B cell (primary cell): ENCODE measurements at regions not wholly inside any gene's neighbourhood (a gene's known extent, or its start where the extent isn't known, plus 50 kb on each side); places are given as distances from the start of the nearest gene placed in this dataset.

Experiments used
- ATAC-seq: fragments of 200-7000 bp; cut with Tn5 transposase; one replicate; pipeline ENCODE4 v1.10.0; 2021; ENCODE audit warnings: low read depth, mild to moderate bottlenecking, moderate number of reproducible peaks, moderate library complexity
- CTCF ChIA-PET: fragments of 350-600 bp; sonication (Branson Sonifier 250); formaldehyde crosslinking; loops from one replicate; lab custom pipeline; 2021; ENCODE audit warnings: antibody characterized with exemption, inconsistent platforms; lab: Charles Lee
- POLR2A ChIA-PET: fragments of 350-600 bp; sonication (Branson Sonifier 250); formaldehyde crosslinking; loops from one replicate; lab custom pipeline; 2021; ENCODE audit warnings: antibody characterized with exemption; lab: Charles Lee
- DNase-seq: peaks from one replicate; pipeline ENCODE4 v3.0.0; 2013
- H2AFZ ChIP-seq: 2 replicates; pipeline ENCODE4 v1.6.1; 2012; ENCODE audit warnings: mild to moderate bottlenecking, low read depth, low read length; ENCODE audit not compliant: insufficient read depth, poor library complexity, severe bottlenecking
- H3K27ac ChIP-seq, 2 donors: 1 replicate in 1 of 2; 2 replicates in 1 of 2; pipeline ENCODE4 v1.5.1; 2012 to 2013; ENCODE audit warnings: low read length in 2 of 2, mild to moderate bottlenecking in 2 of 2, moderate library complexity in 1 of 2
- H3K27me3 ChIP-seq, 4 experiments: fragments of 200-600 bp in 1 of 4; sonication (generic) in 1 of 4; replicated peaks in 1 of 4; 1 replicate in 2 of 4; 2 replicates in 2 of 4; pipeline versions ENCODE4 v1.6.1 to v1.7.0; 2013 to 2016; ENCODE audit warnings: low read length in 3 of 4, mild to moderate bottlenecking in 2 of 4, mixed read lengths in 1 of 4, moderate library complexity in 1 of 4; ENCODE audit not compliant: insufficient read depth in 4 of 4, control insufficient read depth in 3 of 4; ENCODE audit errors: control extremely low read depth in 1 of 4
- H3K36me3 ChIP-seq, 2 experiments: replicated peaks in 1 of 2; 1 replicate in 1 of 2; 2 replicates in 1 of 2; pipeline versions ENCODE4 v1.6.1 to v1.7.1; 2013; ENCODE audit warnings: low read length in 1 of 2; ENCODE audit not compliant: insufficient read depth in 2 of 2, control insufficient read depth in 1 of 2; ENCODE audit errors: control extremely low read depth in 1 of 2, extremely low read depth in 1 of 2
- H3K4me1 ChIP-seq, 2 donors: fragments of 200-600 bp in 1 of 2; sonication (generic) in 1 of 2; 1 replicate in 1 of 2; 2 replicates in 1 of 2; pipeline versions ENCODE4 v1.5.1 to v1.6.1; 2013 to 2017; ENCODE audit warnings: low read length in 2 of 2; ENCODE audit not compliant: control insufficient read depth in 2 of 2, insufficient read depth in 2 of 2
- H3K4me2 ChIP-seq: replicated peaks from 2 replicates; pipeline ENCODE3; 2012; ENCODE audit warnings: mild to moderate bottlenecking, low read depth, low read length; ENCODE audit not compliant: poor library complexity, severe bottlenecking
- H3K4me3 ChIP-seq, 5 experiments: fragments of 200-600 bp in 1 of 5; sonication (generic) in 1 of 5; 1 replicate in 3 of 5; 2 replicates in 2 of 5; pipeline versions ENCODE4 v1.5.1 to v1.7.0; 2011 to 2016; ENCODE audit warnings: low read length in 4 of 5, mild to moderate bottlenecking in 4 of 5, low read depth in 2 of 5, control low read depth in 1 of 5, moderate library complexity in 1 of 5; ENCODE audit not compliant: insufficient read depth in 1 of 5; ENCODE audit errors: control extremely low read depth in 1 of 5, extremely low read depth in 1 of 5
- H3K79me2 ChIP-seq: fragments of 200-600 bp; sonication (generic); one replicate; pipeline ENCODE4 v1.6.0; 2016; ENCODE audit warnings: low read length; ENCODE audit not compliant: control insufficient read depth, insufficient read depth
- H3K9ac ChIP-seq: fragments of 200-600 bp; sonication (generic); 2 replicates; pipeline ENCODE4 v1.6.1; 2017; ENCODE audit warnings: mild to moderate bottlenecking, low read length, moderate library complexity
- H3K9me3 ChIP-seq, 3 donors: one replicate each; pipeline versions ENCODE4 v1.6.1 to v1.7.1; 2013; ENCODE audit warnings: low read length in 2 of 3; ENCODE audit not compliant: control insufficient read depth in 2 of 3, insufficient read depth in 1 of 3; ENCODE audit errors: control extremely low read depth in 1 of 3
- H4K20me1 ChIP-seq: 2 replicates; pipeline ENCODE4 v1.6.0; 2012; ENCODE audit warnings: mild to moderate bottlenecking, low read length; ENCODE audit not compliant: insufficient read depth, control insufficient read depth, poor library complexity, severe bottlenecking
- H3K27ac Mint-ChIP-seq: one replicate; pipeline ENCODE4 v1.8.0; 2021; ENCODE audit warnings: mixed read lengths
- H3K27me3 Mint-ChIP-seq: one replicate; pipeline ENCODE4 v1.8.0; 2021; ENCODE audit warnings: mixed read lengths
- H3K4me1 Mint-ChIP-seq: one replicate; pipeline ENCODE4 v1.8.0; 2021; ENCODE audit warnings: mixed read lengths
- H3K4me3 Mint-ChIP-seq: one replicate; pipeline ENCODE4 v1.8.0; 2021; ENCODE audit warnings: mixed read lengths
- H3K9me3 Mint-ChIP-seq: one replicate; pipeline ENCODE4 v1.8.0; 2022; ENCODE audit warnings: mixed read lengths; ENCODE audit not compliant: insufficient read depth
- CTCF ChIP-seq: fragments of 200-600 bp; IDR thresholded peaks from one replicate; pipeline ENCODE4 v1.8.0; 2022; ENCODE audit warnings: antibody characterized with exemption, mild to moderate bottlenecking
- EZH2 ChIP-seq: IDR thresholded peaks from 2 replicates; pipeline ENCODE4 v1.6.1; 2012; ENCODE audit warnings: borderline replicate concordance, low read depth, mild to moderate bottlenecking, moderate library complexity, low read length; ENCODE audit not compliant: insufficient read depth, poor library complexity, severe bottlenecking
- WGBS: methylation state at CpG from one replicate; pipeline ENCODE4 v1.1.5; 2013; ENCODE audit warnings: missing lambda C conversion rate; ENCODE audit not compliant: insufficient coverage; 5-methylcytosine and 5-hydroxymethylcytosine counted together
- intact Hi-C: fragments of 100-400 bp; cut with micrococcal nuclease; formaldehyde crosslinking; loops from one replicate; pipeline ENCODE4 v1.10.0; 2022

- H4K20me1 ChIP-seq, result no peaks in the 10 kb centered on the region
- no peak overlapping the region for H3K4me2 ChIP-seq
- no peaks in the 10 kb centered on the region for H3K27me3 ChIP-seq
- ATAC-seq (no peak), DNase-seq (no peak)
- no peak for TF ChIP-seq EZH2
- no peak for TF ChIP-seq CTCF
- H3K9me3 Mint-ChIP-seq, result no peaks in the 10 kb centered on the region
- no peaks in the 10 kb centered on the region for H3K79me2 ChIP-seq
- no peak overlapping the region for H3K9ac ChIP-seq
- H3K27me3 Mint-ChIP-seq, result no peaks in the 10 kb centered on the region
- ChIA-PET CTCF (no interaction called here), POLR2A (no interaction called here)
- no peaks in the 10 kb centered on the region for H3K9me3 ChIP-seq
- intact Hi-C loops, result no loop called here
- no peak overlapping the region for H3K27ac ChIP-seq
- no peak overlapping the region for H2AFZ ChIP-seq
- H3K4me1 Mint-ChIP-seq, result no peaks in the 10 kb centered on the region
- no peak overlapping the region for H3K4me3 ChIP-seq
- no peak overlapping the region for H3K27ac Mint-ChIP-seq
- H3K4me3 Mint-ChIP-seq, result no peak overlapping the region
- no peaks in the 10 kb centered on the region for H3K4me1 ChIP-seq
- no peaks in the 10 kb centered on the region for H3K36me3 ChIP-seq
Observed at GRCh38 chr5:117058740-117059139, 484.1 kb upstream of the SEMA6A start.

GRCh38 chr5:117055517-117055916, 480.9 kb upstream of the SEMA6A start:
- no peak for ATAC-seq
- Histone ChIP-seq H2AFZ (no peak overlapping the region), H3K27me3 (no peaks in the 10 kb centered on the region), H3K27ac (no peak overlapping the region), H3K36me3 (no peaks in the 10 kb centered on the region), H3K9me3 (no peaks in the 10 kb centered on the region), H3K4me3 (no peak overlapping the region), H4K20me1 (no peaks in the 10 kb centered on the region), H3K4me1 (no peaks in the 10 kb centered on the region), H3K4me2 (no peak overlapping the region), H3K9ac (no peak overlapping the region), H3K79me2 (no peaks in the 10 kb centered on the region)
- Mint-ChIP-seq H3K4me3 (no peak overlapping the region), H3K27me3 (no peaks in the 10 kb centered on the region), H3K9me3 (no peaks in the 10 kb centered on the region), H3K4me1 (no peaks in the 10 kb centered on the region), H3K27ac (no peak overlapping the region)
- intact Hi-C loops, result no loop called here
- no peak for TF ChIP-seq CTCF
- no peak for TF ChIP-seq EZH2
- no CpG with 5 or more reads among the region's 2 CpGs for WGBS
- POLR2A ChIA-PET, result no interaction called here
- DNase-seq, result no peak
- CTCF ChIA-PET, result no interaction called here
